Kidney epithelial cell (primary cell): ENCODE measurements at regions not wholly inside any gene's neighbourhood (a gene's known extent, or its start where the extent isn't known, plus 50 kb on each side); places are given as distances from the start of the nearest gene placed in this dataset.

Experiments
- DNase-seq: peaks from one replicate; pipeline ENCODE4 v3.0.0-alpha.2; 2010; ENCODE audit warnings: low read depth
- H3K27me3 ChIP-seq: 2 replicates; pipeline ENCODE4 v1.6.0; 2011; ENCODE audit warnings: low read length; ENCODE audit not compliant: control insufficient read depth, insufficient read depth
- H3K36me3 ChIP-seq: 2 replicates; pipeline ENCODE4 v1.5.1; 2011; ENCODE audit warnings: low read length; ENCODE audit not compliant: control insufficient read depth, insufficient read depth
- H3K4me3 ChIP-seq: 2 replicates; pipeline ENCODE4 v1.5.1; 2011; ENCODE audit warnings: low read depth, mild to moderate bottlenecking, control low read depth, low read length
- TF ChIP-seq, protein P1 (sequence below): IDR thresholded peaks from 2 replicates; pipeline ENCODE4 v1.5.1; 2011; ENCODE audit warnings: mild to moderate bottlenecking, moderate library complexity, low read length, control low read depth, inconsistent platforms; ENCODE audit not compliant: insufficient read depth, poor library complexity, severe bottlenecking

DNA sequence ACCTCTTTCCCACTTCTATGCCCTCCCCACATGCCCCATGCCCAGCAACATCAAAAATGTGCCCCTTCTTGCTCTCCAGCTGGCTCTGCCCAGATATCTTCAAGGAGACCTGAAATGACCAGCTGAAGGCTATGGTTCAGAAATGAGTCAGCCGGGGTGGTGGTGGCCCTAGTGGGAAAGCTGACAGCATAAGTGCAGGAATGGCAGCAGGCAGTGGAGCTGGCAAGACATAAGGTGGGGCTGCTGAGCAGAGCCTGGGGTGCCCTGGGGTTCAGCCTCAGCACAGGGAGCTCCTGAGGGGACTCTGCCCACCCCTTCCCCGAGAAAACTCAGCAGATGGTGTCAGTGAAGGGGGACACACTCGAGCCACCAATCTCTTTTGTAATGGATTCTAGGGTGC, 593.4 kb downstream of the BUD13 start:
- no peak for DNase-seq
- TF ChIP-seq, protein P1, sequence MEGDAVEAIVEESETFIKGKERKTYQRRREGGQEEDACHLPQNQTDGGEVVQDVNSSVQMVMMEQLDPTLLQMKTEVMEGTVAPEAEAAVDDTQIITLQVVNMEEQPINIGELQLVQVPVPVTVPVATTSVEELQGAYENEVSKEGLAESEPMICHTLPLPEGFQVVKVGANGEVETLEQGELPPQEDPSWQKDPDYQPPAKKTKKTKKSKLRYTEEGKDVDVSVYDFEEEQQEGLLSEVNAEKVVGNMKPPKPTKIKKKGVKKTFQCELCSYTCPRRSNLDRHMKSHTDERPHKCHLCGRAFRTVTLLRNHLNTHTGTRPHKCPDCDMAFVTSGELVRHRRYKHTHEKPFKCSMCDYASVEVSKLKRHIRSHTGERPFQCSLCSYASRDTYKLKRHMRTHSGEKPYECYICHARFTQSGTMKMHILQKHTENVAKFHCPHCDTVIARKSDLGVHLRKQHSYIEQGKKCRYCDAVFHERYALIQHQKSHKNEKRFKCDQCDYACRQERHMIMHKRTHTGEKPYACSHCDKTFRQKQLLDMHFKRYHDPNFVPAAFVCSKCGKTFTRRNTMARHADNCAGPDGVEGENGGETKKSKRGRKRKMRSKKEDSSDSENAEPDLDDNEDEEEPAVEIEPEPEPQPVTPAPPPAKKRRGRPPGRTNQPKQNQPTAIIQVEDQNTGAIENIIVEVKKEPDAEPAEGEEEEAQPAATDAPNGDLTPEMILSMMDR: no peak
- no peaks in the 10 kb centered on the region for H3K36me3 ChIP-seq

DNA sequence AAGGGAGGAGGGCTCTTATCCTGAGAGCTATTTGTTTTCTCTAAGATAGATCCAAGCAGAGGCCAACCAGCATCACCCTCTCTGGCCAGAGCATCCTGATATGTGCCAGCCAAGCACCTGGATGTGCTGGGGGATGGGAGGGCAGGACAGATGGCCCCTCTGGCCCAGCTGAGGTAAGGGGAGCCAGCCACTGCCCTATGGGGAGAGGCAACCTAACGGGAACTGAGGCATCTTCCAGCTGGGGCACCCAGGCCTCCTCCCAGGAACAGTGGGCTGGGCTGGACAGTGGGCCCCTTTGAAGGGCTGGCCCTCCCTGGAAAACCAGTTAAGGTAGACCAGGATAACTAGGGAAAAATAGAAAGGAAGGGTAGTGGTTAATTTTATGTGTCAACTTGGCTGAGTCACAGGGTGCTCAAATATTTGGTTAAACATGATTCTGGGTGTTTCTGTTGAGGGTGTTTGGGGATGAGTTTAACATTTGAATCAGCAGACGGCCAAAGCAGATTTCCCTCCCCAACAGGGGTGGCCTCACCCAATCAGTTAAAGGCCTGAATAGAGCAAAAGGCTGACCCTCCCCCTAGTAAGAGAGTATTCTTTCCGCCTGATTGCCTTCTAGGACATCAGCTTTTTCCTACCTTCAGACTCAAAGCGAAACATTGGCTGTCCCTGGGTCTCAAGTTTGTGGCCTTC, 595.1 kb downstream of the BUD13 start:
- Histone ChIP-seq H3K4me3 (no peak overlapping the region), H3K36me3 (no peaks in the 10 kb centered on the region), H3K27me3 (no peaks in the 10 kb centered on the region)
- TF ChIP-seq, protein P1: no peak
- DNase-seq: no peak

More for the DNA sequence above, 593.4 kb downstream of the BUD13 start:
- no peak overlapping the region for H3K4me3 ChIP-seq
- H3K27me3 ChIP-seq: no peaks in the 10 kb centered on the region

DNA sequence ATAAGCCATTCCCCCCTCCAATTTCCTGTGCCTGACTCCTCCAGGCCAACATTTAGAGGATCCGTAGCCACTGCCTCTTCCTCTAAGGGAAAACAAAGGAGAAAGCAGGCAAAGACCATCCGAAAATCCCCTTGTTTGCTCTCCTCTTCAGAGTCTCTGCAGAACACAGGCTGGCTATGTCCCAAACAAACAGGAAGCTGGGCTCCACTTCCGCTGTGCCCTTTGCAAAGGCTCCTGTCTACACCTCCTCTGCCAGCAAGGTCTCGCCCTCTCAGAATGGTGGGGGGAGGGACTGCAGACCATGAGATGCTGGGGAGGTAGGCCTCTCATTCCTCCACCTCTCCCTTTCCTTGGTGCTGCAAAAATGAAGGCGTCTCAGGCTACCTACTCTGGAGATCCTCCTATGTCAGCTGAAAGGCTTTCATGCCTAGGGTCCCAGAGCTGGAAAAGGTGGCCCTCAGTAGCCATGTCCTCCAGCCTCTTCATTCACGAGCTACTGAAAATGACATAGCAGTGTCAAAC, 596.2 kb downstream of the BUD13 start:
- Histone ChIP-seq H3K27me3 (no peaks in the 10 kb centered on the region), H3K36me3 (no peaks in the 10 kb centered on the region), H3K4me3 (no peak overlapping the region)
- TF ChIP-seq, protein P1: no peak
- DNase-seq: no peak

DNA sequence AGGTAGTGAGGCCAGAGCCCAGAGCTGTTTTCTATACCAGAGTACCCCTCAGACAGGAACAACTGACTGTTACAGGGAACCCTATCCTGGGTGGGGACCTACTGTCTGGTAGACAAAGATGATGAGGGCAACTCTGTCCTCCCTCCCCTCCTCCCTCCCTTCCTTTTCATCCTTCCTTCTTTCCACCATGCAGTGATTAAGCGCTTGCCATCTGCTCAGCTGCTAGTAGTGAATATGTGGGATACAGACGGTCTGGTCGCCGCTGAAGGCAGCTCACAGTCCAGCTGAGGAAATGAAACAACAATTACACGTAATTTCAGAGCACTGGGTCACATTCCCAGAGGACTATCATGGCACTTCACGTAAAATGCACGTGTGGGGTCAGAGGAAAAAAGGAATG, 597.1 kb downstream of the BUD13 start:
- H3K4me3 ChIP-seq: no peak overlapping the region
- no peaks in the 10 kb centered on the region for H3K27me3 ChIP-seq
- DNase-seq: no peak
- TF ChIP-seq, protein P1: no peak
- H3K36me3 ChIP-seq: no peaks in the 10 kb centered on the region

DNA sequence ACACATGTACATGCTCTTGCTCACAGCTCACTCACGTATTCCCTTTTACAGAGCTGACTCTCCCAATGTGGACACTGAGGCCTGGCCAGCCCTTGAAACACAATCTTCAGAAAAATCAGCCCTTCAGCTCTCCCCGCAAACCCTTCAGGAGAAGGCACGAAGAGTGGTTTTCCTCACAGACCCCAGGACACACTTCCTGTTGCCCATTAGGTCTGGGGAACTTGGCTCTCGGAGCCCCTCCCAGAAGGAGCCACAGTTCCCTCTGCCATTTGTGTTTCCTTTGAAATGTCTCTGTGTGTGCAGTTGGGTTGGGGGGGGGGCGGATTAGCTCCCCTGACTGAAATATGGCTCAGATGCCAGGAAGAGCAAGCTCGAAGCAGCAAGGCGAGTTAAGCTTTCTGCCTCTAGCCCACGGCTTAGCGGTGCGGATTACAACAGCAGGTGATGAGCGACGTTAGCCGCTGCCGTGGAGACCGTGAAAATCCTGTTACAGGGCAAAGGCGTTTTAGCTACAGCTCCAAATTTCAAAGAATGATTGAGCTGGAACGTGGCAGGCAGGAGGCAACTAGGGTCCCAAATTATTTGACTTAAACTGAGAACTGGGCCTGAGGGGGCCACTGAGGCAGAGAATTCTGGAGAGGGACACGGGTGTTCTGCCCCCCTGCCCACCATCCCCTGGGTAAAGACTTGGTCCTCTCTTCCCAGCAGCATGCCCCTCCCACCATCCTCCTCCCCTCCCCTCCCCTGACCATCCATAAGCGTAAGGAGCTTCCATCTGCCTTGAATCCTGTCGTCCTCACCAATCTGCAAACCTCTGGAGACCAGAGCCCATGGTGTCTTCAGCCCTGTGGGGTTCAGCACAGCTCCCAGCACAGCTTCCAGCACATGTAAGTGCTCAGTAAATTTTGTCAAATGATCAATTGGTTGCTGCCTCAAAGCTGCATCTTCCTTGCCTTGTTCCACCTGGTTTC, 598.6 kb downstream of the BUD13 start:
- Histone ChIP-seq H3K36me3 (no peaks in the 10 kb centered on the region), H3K27me3 (no peaks in the 10 kb centered on the region), H3K4me3 (no peak overlapping the region)
- DNase-seq: no peak
- TF ChIP-seq, protein P1: no peak
